Transverse colon (tissue), 4 donors: ENCODE measurements at regions not wholly inside any gene's neighbourhood (a gene's known extent, or its start where the extent isn't known, plus 50 kb on each side); places are given as distances from the start of the nearest gene placed in this dataset.
"Not testable (repeated sequence)": the region's sequence is repeated elsewhere in the genome, so short reads cannot be mapped to it uniquely, and the experiment has no call there.

Source experiments
- DNase-seq: peaks from one replicate; pipeline ENCODE4 v3.0.0-alpha.2; 2019
- H3K27ac ChIP-seq, 4 donors: fragments of 200-600 bp; sonication (generic); 2 replicates each; pipeline ENCODE4 v1.5.1; 2016 to 2018; ENCODE audit warnings: inconsistent platforms in 4 of 4
- H3K27me3 ChIP-seq: fragments of 200-600 bp; sonication (generic); 2 replicates; pipeline ENCODE4 v1.5.1; 2017; ENCODE audit warnings: inconsistent platforms
- H3K36me3 ChIP-seq, 4 donors: fragments of 200-600 bp; sonication (generic); 2 replicates each; pipeline ENCODE4 v1.5.1; 2017 to 2019; ENCODE audit warnings: inconsistent platforms in 4 of 4
- H3K4me1 ChIP-seq, 4 donors: fragments of 200-600 bp; sonication (generic); 2 replicates each; pipeline ENCODE4 v1.5.1; 2017 to 2020; ENCODE audit warnings: inconsistent platforms in 4 of 4
- H3K4me3 ChIP-seq, 4 donors: fragments of 200-600 bp; sonication (generic); 1 replicate in 1 of 4; 2 replicates in 3 of 4; pipeline versions ENCODE4 v1.5.1 to v1.6.1; 2017 to 2019; ENCODE audit warnings: inconsistent platforms in 4 of 4
- H3K9me3 ChIP-seq, 2 donors: fragments of 200-600 bp; sonication (generic); 2 replicates each; pipeline ENCODE4 v1.5.1; 2017 to 2019; ENCODE audit warnings: inconsistent platforms in 2 of 2
- CTCF ChIP-seq, 5 experiments: fragments of 200-600 bp in 3 of 5; fragments of 450-650 bp in 2 of 5; sonication (generic) in 3 of 5; IDR thresholded peaks; 1 replicate in 2 of 5; 2 replicates in 3 of 5; pipeline ENCODE4 v1.5.1; 2016 to 2017; ENCODE audit warnings: antibody characterized with exemption in 5 of 5, inconsistent platforms in 3 of 5, mild to moderate bottlenecking in 2 of 5, moderate library complexity in 1 of 5
- EP300 ChIP-seq: sonication (generic); formaldehyde crosslinking; IDR thresholded peaks from one replicate; pipeline ENCODE4 v1.6.1; 2017; ENCODE audit warnings: antibody characterized with exemption, low read depth
- POLR2A ChIP-seq: fragments of 450-650 bp; IDR thresholded peaks from one replicate; pipeline ENCODE4 v1.6.1; 2016; ENCODE audit warnings: antibody characterized with exemption, mild to moderate bottlenecking, moderate library complexity
- POLR2AphosphoS5 ChIP-seq, 3 donors: sonication (generic); formaldehyde crosslinking; IDR thresholded peaks; one replicate each; pipeline ENCODE4 v1.6.1; 2016; ENCODE audit warnings: antibody characterized with exemption in 3 of 3
- WGBS, 2 donors: methylation state at CpG; one replicate each; pipeline ENCODE4 v1.1.5; 2018; ENCODE audit warnings: low coverage in 1 of 2; 5-methylcytosine and 5-hydroxymethylcytosine counted together
- in situ Hi-C, 4 donors: fragments of 200-750 bp; cut with MboI; loops; one replicate each; pipeline versions ENCODE4 v1.15.0 to v1.15.1; 2017; ENCODE audit warnings: low sequenced_read_pairs in 3 of 4, low pct_ligation_motif_present in 1 of 4, low pct_unique_long_range_greater_than_20kb in 1 of 4
- intact Hi-C: fragments of 100-400 bp; cut with DNase I; formaldehyde crosslinking; loops from one replicate; pipeline ENCODE4 v1.15.1; 2023; ENCODE audit warnings: low total_unique reads

GRCh38 chr5:154589511-154589910 is 111.5 kb upstream of the HAND1 start:
- H3K36me3 ChIP-seq = no peaks in the 10 kb centered on the region
- H3K4me1 ChIP-seq = no peaks in the 10 kb centered on the region
- H3K27ac ChIP-seq = no peak overlapping the region
- 75% methylated on average over 4 of the region's 4 CpGs; no CpG with 5 or more reads in 1 of the 2 donors for WGBS, 2 donors
- H3K9me3 ChIP-seq = no peaks in the 10 kb centered on the region
- intact Hi-C loops = no loop called here
- in situ Hi-C loops = no loop called here
- peaks cover 7% of the 10 kb centered on the region for H3K27me3 ChIP-seq
- no peak for DNase-seq
- TF ChIP-seq POLR2AphosphoS5 (IDR thresholded peaks at IDR 0.05) = no peak
- no peak for TF ChIP-seq POLR2A
- no peak overlapping the region for H3K4me3 ChIP-seq

GRCh38 chr5:154588833-154589425 is 110.9 kb upstream of the HAND1 start:
- in situ Hi-C loops, H3K4me1 ChIP-seq, H3K9me3 ChIP-seq, H3K4me3 ChIP-seq, H3K27ac ChIP-seq, H3K36me3 ChIP-seq, intact Hi-C loops, DNase-seq: not testable (repeated sequence)
- 71 to 84% methylated on average over 6 to 7 of the region's 7 CpGs for WGBS, 2 donors
- peaks cover 11% of the 10 kb centered on the region for H3K27me3 ChIP-seq

- Histone ChIP-seq H3K4me1 (no peaks in the 10 kb centered on the region), H3K9me3 (no peaks in the 10 kb centered on the region), H3K36me3 (no peaks in the 10 kb centered on the region), H3K4me3 (no peak overlapping the region), H3K27me3 (peaks cover 14% of the 10 kb centered on the region), H3K27ac (no peak overlapping the region)
- WGBS, 2 donors = 56 to 77% methylated on average over 7 to 13 of the region's 13 CpGs
- intact Hi-C loops (no loop called here), in situ Hi-C loops (no loop called here)
- TF ChIP-seq POLR2AphosphoS5 (IDR thresholded peaks at IDR 0.05) = no peak
- TF ChIP-seq EP300 = no peak
- no peak for TF ChIP-seq POLR2A
- TF ChIP-seq CTCF (IDR thresholded peaks at IDR 0.05) = no peak
- no peak for DNase-seq
Measured at GRCh38 chr5:154588091-154588774, 110.2 kb upstream of the HAND1 start.

GRCh38 chr5:154587123-154588026 is 109.3 kb upstream of the HAND1 start:
- WGBS, 2 donors = 38 to 68% methylated on average over 4 to 10 of the region's 10 CpGs
- peaks cover 14% of the 10 kb centered on the region for H3K27me3 ChIP-seq
- no peaks in the 10 kb centered on the region for H3K36me3 ChIP-seq
- intact Hi-C loops = no loop called here
- TF ChIP-seq CTCF (IDR thresholded peaks at IDR 0.05) (no peak), POLR2AphosphoS5 (IDR thresholded peaks at IDR 0.05) (no peak), POLR2A (no peak), EP300 (no peak)
- no peaks in the 10 kb centered on the region for H3K9me3 ChIP-seq
- DNase-seq = no peak
- in situ Hi-C loops = no loop called here
- H3K4me3 ChIP-seq = no peak overlapping the region
- no peaks in the 10 kb centered on the region for H3K4me1 ChIP-seq
- no peak overlapping the region for H3K27ac ChIP-seq

- H3K27ac ChIP-seq = no peak overlapping the region
- H3K4me3 ChIP-seq = no peak overlapping the region
- intact Hi-C loops (no loop called here), in situ Hi-C loops (no loop called here)
- WGBS, 2 donors = 59 to 64% methylated on average over 4 to 9 of the region's 12 CpGs
- H3K27me3 ChIP-seq = peaks cover 14% of the 10 kb centered on the region
- no peak for TF ChIP-seq EP300
- TF ChIP-seq CTCF (IDR thresholded peaks at IDR 0.05) = no peak
- H3K4me1 ChIP-seq = no peaks in the 10 kb centered on the region
- no peak for DNase-seq
- no peaks in the 10 kb centered on the region for H3K9me3 ChIP-seq
- no peaks in the 10 kb centered on the region for H3K36me3 ChIP-seq
Measured at GRCh38 chr5:154583671-154584177, 105.7 kb upstream of the HAND1 start.
